Keratinocyte (primary cell): ENCODE measurements at regions not wholly inside any gene's neighbourhood (a gene's known extent, or its start where the extent isn't known, plus 50 kb on each side); places are given as distances from the start of the nearest gene placed in this dataset.

Experiments used
- DNase-seq: peaks from one replicate; pipeline ENCODE4 v3.0.0-alpha.2; 2011; ENCODE audit warnings: low read depth, missing footprints, low spot score
- FAIRE-seq: peaks from 2 replicates; lab custom pipeline; 2011; peaks lifted over from hg19 to GRCh38; lab: Jason Lieb, UNC
- H2AFZ ChIP-seq: 2 replicates; pipeline ENCODE4 v1.6.0; 2012; ENCODE audit warnings: low read length, control low read depth, inconsistent platforms; ENCODE audit not compliant: control insufficient read depth
- H3K27ac ChIP-seq: 2 replicates; pipeline ENCODE4 v1.5.1; 2011; ENCODE audit warnings: low read length; ENCODE audit not compliant: control insufficient read depth, insufficient read depth
- H3K27me3 ChIP-seq: 3 replicates; pipeline ENCODE4 v1.6.0; 2011; ENCODE audit warnings: low read length; ENCODE audit not compliant: control insufficient read depth, insufficient read depth; ENCODE audit errors: extremely low read depth
- H3K36me3 ChIP-seq, 2 experiments: 2 replicates in 1 of 2; 3 replicates in 1 of 2; pipeline ENCODE4 v1.5.1; 2011; ENCODE audit warnings: low read length in 2 of 2, mild to moderate bottlenecking in 1 of 2; ENCODE audit not compliant: control insufficient read depth in 2 of 2, insufficient read depth in 2 of 2; ENCODE audit errors: extremely low read depth in 1 of 2
- H3K4me1 ChIP-seq: 3 replicates; pipeline ENCODE4 v1.5.1; 2011; ENCODE audit warnings: low read length; ENCODE audit not compliant: control insufficient read depth, insufficient read depth; ENCODE audit errors: extremely low read depth
- H3K4me2 ChIP-seq: 3 replicates; pipeline ENCODE4 v1.6.0; 2011; ENCODE audit warnings: low read depth, low read length; ENCODE audit not compliant: control insufficient read depth, insufficient read depth; ENCODE audit errors: extremely low read depth
- H3K4me3 ChIP-seq, 3 experiments: fragments of 200-600 bp in 1 of 3; sonication (generic) in 1 of 3; 2 replicates in 2 of 3; 3 replicates in 1 of 3; pipeline ENCODE4 v1.5.1; 2011 to 2016; ENCODE audit warnings: low read length in 3 of 3, mild to moderate bottlenecking in 3 of 3, control low read depth in 2 of 3, inconsistent platforms in 1 of 3, low read depth in 1 of 3, mixed read lengths in 1 of 3, mixed run types in 1 of 3, moderate library complexity in 1 of 3; ENCODE audit not compliant: control insufficient read depth in 2 of 3, insufficient read depth in 2 of 3; ENCODE audit errors: extremely low read depth in 1 of 3
- H3K79me2 ChIP-seq: 2 replicates; pipeline ENCODE4 v1.6.0; 2012; ENCODE audit warnings: low read length; ENCODE audit not compliant: control insufficient read depth, insufficient read depth
- H3K9ac ChIP-seq: 3 replicates; pipeline ENCODE4 v1.6.0; 2011; ENCODE audit warnings: low read length; ENCODE audit not compliant: control insufficient read depth, insufficient read depth; ENCODE audit errors: extremely low read depth
- H3K9me1 ChIP-seq: 3 replicates; pipeline ENCODE4 v1.6.0; 2011; ENCODE audit warnings: low read length; ENCODE audit not compliant: control insufficient read depth, insufficient read depth; ENCODE audit errors: extremely low read depth
- H3K9me3 ChIP-seq: 2 replicates; pipeline ENCODE4 v1.5.1; 2012; ENCODE audit warnings: low read depth, low read length; ENCODE audit not compliant: control insufficient read depth
- H4K20me1 ChIP-seq: 3 replicates; pipeline ENCODE4 v1.6.0; 2011; ENCODE audit warnings: low read length; ENCODE audit not compliant: control insufficient read depth, insufficient read depth; ENCODE audit errors: extremely low read depth
- EZH2 ChIP-seq: IDR thresholded peaks from one replicate; pipeline ENCODE4 v1.6.1; 2012; ENCODE audit warnings: inconsistent platforms, mild to moderate bottlenecking, low read length, moderate library complexity
- dilution Hi-C: fragments of 300-500 bp; cut with MboI; formaldehyde crosslinking; loops from one replicate; pipeline ENCODE4 v1.7.0; 2020; ENCODE audit warnings: low sequenced_read_pairs; ENCODE audit not compliant: extremely low pct_ligation_motif_present
- TF ChIP-seq, protein P1 (sequence below), 3 experiments: IDR thresholded peaks in 1 of 3; conservative IDR thresholded peaks in 1 of 3; optimal IDR thresholded peaks in 1 of 3; 2 replicates in 2 of 3; 3 replicates in 1 of 3; pipeline versions ENCODE3 to v1.5.1; 2011; ENCODE audit warnings: low read length in 3 of 3, mild to moderate bottlenecking in 3 of 3, moderate library complexity in 2 of 3, control low read depth in 1 of 3, inconsistent platforms in 1 of 3; ENCODE audit not compliant: insufficient read depth in 2 of 3; ENCODE audit errors: extremely low read depth in 1 of 3

DNA sequence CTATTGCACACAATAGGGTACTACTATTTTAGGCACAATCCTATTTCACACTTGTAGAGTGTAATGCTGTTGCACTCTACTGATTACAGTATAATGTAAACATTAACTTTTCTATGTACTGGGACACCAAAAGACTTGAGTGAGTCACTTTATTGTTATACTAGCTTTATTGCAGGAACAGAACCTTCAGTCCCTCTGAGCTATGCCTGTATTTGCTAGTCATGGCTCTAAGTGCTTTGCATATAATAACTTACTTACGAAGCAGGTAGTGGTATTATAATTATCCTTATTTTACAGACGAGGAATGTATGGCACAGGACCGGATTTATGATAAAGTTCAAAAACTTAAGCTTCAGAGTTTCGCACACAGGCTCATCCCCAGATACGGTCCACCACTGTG is 106.6 kb upstream of the SLC6A6 start:
- dilution Hi-C loops: no loop called here
- H3K9me1 ChIP-seq: no peaks in the 10 kb centered on the region
- no peak for FAIRE-seq

DNA sequence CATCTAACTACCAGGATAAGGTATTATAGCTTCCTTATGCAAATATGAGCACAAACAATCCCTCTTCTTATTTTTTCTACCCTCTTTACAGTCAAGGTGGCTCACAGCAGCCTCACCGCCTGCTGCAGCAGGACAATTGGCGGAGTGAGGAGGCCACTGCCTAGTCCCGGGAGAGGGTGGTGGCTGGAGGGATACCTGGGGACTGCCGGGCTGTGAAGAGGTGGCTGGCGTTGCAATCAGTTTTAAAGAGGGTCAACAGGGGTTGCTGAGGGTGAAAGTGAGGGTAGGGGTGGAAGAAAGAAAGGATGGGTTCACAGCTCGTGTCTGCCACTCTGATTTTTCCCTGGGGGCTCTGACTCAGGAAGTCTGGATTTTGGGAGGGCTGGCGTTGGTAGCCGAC is 105.1 kb upstream of the SLC6A6 start:
- Histone ChIP-seq H2AFZ (no peak overlapping the region), H3K27me3 (no peaks in the 10 kb centered on the region), H3K79me2 (no peaks in the 10 kb centered on the region), H3K4me2 (no peak overlapping the region), H3K36me3 (no peaks in the 10 kb centered on the region), H3K9me1 (no peaks in the 10 kb centered on the region), H3K9me3 (no peaks in the 10 kb centered on the region), H3K4me3 (no peak overlapping the region), H4K20me1 (no peaks in the 10 kb centered on the region), H3K9ac (peak overlapping the region; percentile 24), H3K4me1 (peaks cover 15% of the 10 kb centered on the region), H3K27ac (no peak overlapping the region)
- dilution Hi-C loops: no loop called here
- TF ChIP-seq, protein P1, sequence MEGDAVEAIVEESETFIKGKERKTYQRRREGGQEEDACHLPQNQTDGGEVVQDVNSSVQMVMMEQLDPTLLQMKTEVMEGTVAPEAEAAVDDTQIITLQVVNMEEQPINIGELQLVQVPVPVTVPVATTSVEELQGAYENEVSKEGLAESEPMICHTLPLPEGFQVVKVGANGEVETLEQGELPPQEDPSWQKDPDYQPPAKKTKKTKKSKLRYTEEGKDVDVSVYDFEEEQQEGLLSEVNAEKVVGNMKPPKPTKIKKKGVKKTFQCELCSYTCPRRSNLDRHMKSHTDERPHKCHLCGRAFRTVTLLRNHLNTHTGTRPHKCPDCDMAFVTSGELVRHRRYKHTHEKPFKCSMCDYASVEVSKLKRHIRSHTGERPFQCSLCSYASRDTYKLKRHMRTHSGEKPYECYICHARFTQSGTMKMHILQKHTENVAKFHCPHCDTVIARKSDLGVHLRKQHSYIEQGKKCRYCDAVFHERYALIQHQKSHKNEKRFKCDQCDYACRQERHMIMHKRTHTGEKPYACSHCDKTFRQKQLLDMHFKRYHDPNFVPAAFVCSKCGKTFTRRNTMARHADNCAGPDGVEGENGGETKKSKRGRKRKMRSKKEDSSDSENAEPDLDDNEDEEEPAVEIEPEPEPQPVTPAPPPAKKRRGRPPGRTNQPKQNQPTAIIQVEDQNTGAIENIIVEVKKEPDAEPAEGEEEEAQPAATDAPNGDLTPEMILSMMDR (optimal IDR thresholded peaks at IDR 0.05 in 1 of 3, IDR thresholded peaks at IDR 0.05 in 1 of 3, conservative IDR thresholded peaks at IDR 0.05 in 1 of 3; ENCODE audit: extremely low read depth in 1 of 3, insufficient read depth in 2 of 3, low read length in 3 of 3): no peak
- no peak for TF ChIP-seq EZH2
- FAIRE-seq (no peak), DNase-seq (no peak)

More for the DNA sequence above, 106.6 kb upstream of the SLC6A6 start:
- no peak overlapping the region for H3K4me2 ChIP-seq
- H3K9ac ChIP-seq: no peak overlapping the region
- peaks cover 9% of the 10 kb centered on the region for H3K4me1 ChIP-seq
- no peaks in the 10 kb centered on the region for H3K27me3 ChIP-seq
- H2AFZ ChIP-seq: no peak overlapping the region
- no peaks in the 10 kb centered on the region for H4K20me1 ChIP-seq
- H3K79me2 ChIP-seq: no peaks in the 10 kb centered on the region
- no peak overlapping the region for H3K4me3 ChIP-seq
- no peak for TF ChIP-seq EZH2
- TF ChIP-seq, protein P1 (optimal IDR thresholded peaks at IDR 0.05 in 1 of 3, IDR thresholded peaks at IDR 0.05 in 1 of 3, conservative IDR thresholded peaks at IDR 0.05 in 1 of 3; ENCODE audit: extremely low read depth in 1 of 3, insufficient read depth in 2 of 3, low read length in 3 of 3): no peak
- DNase-seq: no peak
- H3K9me3 ChIP-seq: no peaks in the 10 kb centered on the region
- no peaks in the 10 kb centered on the region for H3K36me3 ChIP-seq
- no peak overlapping the region for H3K27ac ChIP-seq
